HCT116 (cell line): ENCODE measurements at regions not wholly inside any gene's neighbourhood (a gene's known extent, or its start where the extent isn't known, plus 50 kb on each side); places are given as distances from the start of the nearest gene placed in this dataset.

Source experiments
- CEBPB ChIP-seq: IDR thresholded peaks from 2 replicates; pipeline ENCODE4 v1.6.1; 2012; ENCODE audit warnings: low read depth
- CTCF ChIP-seq, 3 experiments: fragments of 200-600 bp in 1 of 3; sonication (generic) in 1 of 3; IDR thresholded peaks in 2 of 3; conservative IDR thresholded peaks in 1 of 3; 2 replicates each; pipeline ENCODE4 v1.5.1; 2012 to 2017; ENCODE audit warnings: low read depth in 2 of 3, low read length in 2 of 3, antibody characterized with exemption in 1 of 3, borderline replicate concordance in 1 of 3, control low read depth in 1 of 3, mild to moderate bottlenecking in 1 of 3, mixed read lengths in 1 of 3, mixed run types in 1 of 3, moderate library complexity in 1 of 3; ENCODE audit not compliant: insufficient read depth in 1 of 3
- EZH2 ChIP-seq: fragments of 200-600 bp; sonication (generic); IDR thresholded peaks from 2 replicates; pipeline ENCODE4 v1.6.1; 2017; ENCODE audit warnings: antibody characterized with exemption, mixed run types
- YY1 ChIP-seq: IDR thresholded peaks from 2 replicates; pipeline ENCODE4 v1.6.1; 2011; ENCODE audit warnings: low read length, low read depth, moderate library complexity, mild to moderate bottlenecking; ENCODE audit not compliant: insufficient replicate concordance; ENCODE audit errors: extremely low read depth

GRCh38 chr6:79782792-79783580, 151.9 kb downstream of the SH3BGRL2 start:
- no peak for TF ChIP-seq EZH2
- no peak for TF ChIP-seq YY1
- no peak for TF ChIP-seq CTCF (IDR thresholded peaks at IDR 0.05 in 2 of 3, conservative IDR thresholded peaks at IDR 0.05 in 1 of 3; ENCODE audit: borderline replicate concordance in 1 of 3, insufficient read depth in 1 of 3, low read depth in 2 of 3, low read length in 2 of 3)
- no peak for TF ChIP-seq CEBPB
